IMR-90 (cell line): ENCODE measurements at regions not wholly inside any gene's neighbourhood (a gene's known extent, or its start where the extent isn't known, plus 50 kb on each side); places are given as distances from the start of the nearest gene placed in this dataset.

Source experiments
- ATAC-seq: fragments of 200-7000 bp; cut with Tn5 transposase; 2 replicates; pipeline ENCODE4 v1.9.1; 2020; ENCODE audit warnings: low read depth, mild to moderate bottlenecking, moderate library complexity
- BruUV-seq: library from RNA; stranded (reverse); fragments of 400-500 nt; replicated peaks from 2 replicates; lab custom pipeline; 2021; lab: Mats Ljungman, UMichigan
- CTCF ChIA-PET: fragments of 300-600 bp; formaldehyde crosslinking; extraction: SDS; loops from one replicate; lab custom pipeline; 2021; ENCODE audit warnings: antibody characterized with exemption; lab: Yijun Ruan, JAX
- POLR2A ChIA-PET: fragments of 300-600 bp; sonication (Branson Sonifier 250); formaldehyde crosslinking; loops from one replicate; lab custom pipeline; 2022; ENCODE audit warnings: antibody characterized with exemption; ENCODE audit not compliant: unreplicated experiment; lab: Charles Lee
- DNase-seq: peaks from one replicate; pipeline ENCODE4 v3.0.0; 2013
- H2AFZ ChIP-seq: replicated peaks from 2 replicates; pipeline ENCODE3; 2013; ENCODE audit warnings: low read length, mild to moderate bottlenecking; ENCODE audit not compliant: poor library complexity
- H2AK5ac ChIP-seq: 2 replicates; pipeline ENCODE4 v1.6.1; 2013; ENCODE audit warnings: low read depth, low read length, inconsistent platforms
- H2AK9ac ChIP-seq: replicated peaks from 2 replicates; pipeline ENCODE3; 2013; ENCODE audit warnings: mild to moderate bottlenecking, low read depth, low read length, moderate library complexity; ENCODE audit not compliant: poor library complexity
- H2BK120ac ChIP-seq: 2 replicates; pipeline ENCODE4 v1.6.1; 2013; ENCODE audit warnings: low read depth, low read length, inconsistent platforms
- H2BK15ac ChIP-seq: 3 replicates; pipeline ENCODE4 v1.6.1; 2013; ENCODE audit warnings: low read depth, low read length, inconsistent platforms
- H2BK20ac ChIP-seq: 2 replicates; pipeline ENCODE4 v1.6.1; 2013; ENCODE audit warnings: low read depth, mild to moderate bottlenecking, inconsistent platforms, low read length, moderate library complexity
- H2BK5ac ChIP-seq: 2 replicates; pipeline ENCODE4 v1.6.1; 2013; ENCODE audit warnings: mild to moderate bottlenecking, low read depth, low read length, inconsistent platforms; ENCODE audit not compliant: poor library complexity, severe bottlenecking
- H3K14ac ChIP-seq: replicated peaks from 2 replicates; pipeline ENCODE4 v1.6.1; 2013; ENCODE audit warnings: low read depth, low read length, inconsistent platforms
- H3K18ac ChIP-seq: 2 replicates; pipeline ENCODE4 v1.6.1; 2013; ENCODE audit warnings: low read depth, low read length, control low read depth
- H3K23ac ChIP-seq: 2 replicates; pipeline ENCODE4 v1.6.1; 2013; ENCODE audit warnings: low read depth, low read length, inconsistent platforms
- H3K27ac ChIP-seq: 2 replicates; pipeline ENCODE4 v1.5.1; 2013; ENCODE audit warnings: mild to moderate bottlenecking, control low read depth, low read length; ENCODE audit not compliant: insufficient read depth
- H3K27me3 ChIP-seq: 2 replicates; pipeline ENCODE4 v1.6.1; 2013; ENCODE audit warnings: low read length; ENCODE audit not compliant: control insufficient read depth, insufficient read depth
- H3K36me3 ChIP-seq: 2 replicates; pipeline ENCODE4 v1.6.1; 2013; ENCODE audit warnings: low read length, mixed read lengths; ENCODE audit not compliant: control insufficient read depth, insufficient read depth
- H3K4ac ChIP-seq: 2 replicates; pipeline ENCODE4 v1.6.1; 2013; ENCODE audit warnings: low read depth, low read length, inconsistent platforms
- H3K4me1 ChIP-seq: 2 replicates; pipeline ENCODE4 v1.6.1; 2013; ENCODE audit warnings: low read length, mixed read lengths; ENCODE audit not compliant: control insufficient read depth, insufficient read depth
- H3K4me2 ChIP-seq: 2 replicates; pipeline ENCODE4 v1.6.1; 2013; ENCODE audit warnings: low read depth, mild to moderate bottlenecking, control low read depth, low read length, moderate library complexity
- H3K4me3 ChIP-seq: 2 replicates; pipeline ENCODE4 v1.5.1; 2013; ENCODE audit warnings: low read depth, mild to moderate bottlenecking, control low read depth, low read length, moderate library complexity; ENCODE audit not compliant: insufficient read depth
- H3K56ac ChIP-seq: 2 replicates; pipeline ENCODE4 v1.6.1; 2013; ENCODE audit warnings: low read length, inconsistent platforms; ENCODE audit not compliant: insufficient read depth; ENCODE audit errors: extremely low read depth
- H3K79me1 ChIP-seq, 2 experiments: 2 replicates each; pipeline ENCODE4 v1.6.1; 2013; ENCODE audit warnings: low read length in 2 of 2, inconsistent platforms in 1 of 2, low read depth in 1 of 2
- H3K9ac ChIP-seq: 2 replicates; pipeline ENCODE4 v1.6.1; 2013; ENCODE audit warnings: low read depth, low read length, control low read depth
- H3K9me1 ChIP-seq: 2 replicates; pipeline ENCODE4 v1.6.1; 2013; ENCODE audit warnings: low read length, inconsistent platforms; ENCODE audit not compliant: insufficient read depth
- H3K9me3 ChIP-seq: 2 replicates; pipeline ENCODE4 v1.6.1; 2013; ENCODE audit warnings: low read length; ENCODE audit not compliant: control insufficient read depth, insufficient read depth
- H4K20me1 ChIP-seq: 2 replicates; pipeline ENCODE4 v1.6.1; 2013; ENCODE audit warnings: low read length, inconsistent platforms; ENCODE audit not compliant: insufficient read depth
- H4K5ac ChIP-seq: 2 replicates; pipeline ENCODE4 v1.6.1; 2013; ENCODE audit warnings: mild to moderate bottlenecking, low read depth, low read length, control low read depth
- H4K8ac ChIP-seq, 2 experiments: 2 replicates each; pipeline ENCODE4 v1.6.1; 2013; ENCODE audit warnings: low read depth in 2 of 2, low read length in 2 of 2, control low read depth in 1 of 2, inconsistent platforms in 1 of 2
- H4K91ac ChIP-seq: 2 replicates; pipeline ENCODE4 v1.6.1; 2013; ENCODE audit warnings: low read depth, low read length, inconsistent platforms; ENCODE audit not compliant: insufficient read depth
- CHD1 ChIP-seq: IDR thresholded peaks from 2 replicates; pipeline ENCODE4 v1.6.1; 2012; ENCODE audit warnings: low read depth, low read length, improper control_type of control experiment
- MAZ ChIP-seq: IDR thresholded peaks from 2 replicates; pipeline ENCODE4 v1.6.1; 2012; ENCODE audit warnings: low read depth, mild to moderate bottlenecking, low read length, improper control_type of control experiment, moderate library complexity, borderline replicate concordance
- NFE2L2 ChIP-seq: fragments of 150-350 bp; IDR thresholded peaks from 2 replicates; pipeline ENCODE4 v1.6.1; 2016; ENCODE audit warnings: low read depth, mild to moderate bottlenecking, low read length
- RCOR1 ChIP-seq: IDR thresholded peaks from 2 replicates; pipeline ENCODE4 v1.6.1; 2012; ENCODE audit warnings: mild to moderate bottlenecking, low read length, improper control_type of control experiment; ENCODE audit not compliant: insufficient replicate concordance
- RFX5 ChIP-seq: IDR thresholded peaks from 2 replicates; pipeline ENCODE4 v1.8.0; 2012; ENCODE audit warnings: low read depth, mild to moderate bottlenecking, low read length, moderate library complexity
- WGBS, 2 experiments: methylation state at CpG; one replicate each; pipeline versions ENCODE4 v1.1.5 to v1.1.7; 2013; ENCODE audit warnings: missing lambda C conversion rate in 2 of 2; ENCODE audit not compliant: insufficient read length in 1 of 2; ENCODE audit errors: extremely low coverage in 2 of 2; 5-methylcytosine and 5-hydroxymethylcytosine counted together
- dilution Hi-C: fragments of 300-500 bp; cut with HindIII; formaldehyde crosslinking; loops from one replicate; pipeline ENCODE4 v1.14.3; 2018; ENCODE audit warnings: low sequenced_read_pairs; ENCODE audit not compliant: unreplicated experiment
- in situ Hi-C: fragments of 300-500 bp; cut with MboI; formaldehyde crosslinking; loops from 3 replicates; pipeline ENCODE4 v1.14.3; 2019; ENCODE audit warnings: low sequenced_read_pairs, inconsistent platforms, mixed read lengths
- intact Hi-C: fragments of 100-400 bp; cut with micrococcal nuclease; formaldehyde crosslinking; loops from 2 replicates; pipeline ENCODE4 v1.10.0; 2022
- TF ChIP-seq, protein P1 (sequence below): conservative IDR thresholded peaks from 2 replicates; pipeline ENCODE4 v1.5.1; 2012; ENCODE audit warnings: mild to moderate bottlenecking, low read depth, low read length, improper control_type of control experiment

GRCh38 chr6:109269953-109270517 is 112.2 kb downstream of the CD164 start:
- Histone ChIP-seq H3K9me3 (no peaks in the 10 kb centered on the region), H3K27me3 (peaks cover 4% of the 10 kb centered on the region), H3K14ac (no peak overlapping the region), H3K36me3 (no peaks in the 10 kb centered on the region), H3K56ac (no peak overlapping the region), H3K27ac (no peak overlapping the region), H4K20me1 (no peaks in the 10 kb centered on the region), H2BK120ac (no peak overlapping the region), H4K91ac (no peak overlapping the region), H3K4ac (no peak overlapping the region), H3K4me3 (no peak overlapping the region), H2BK15ac (no peak overlapping the region), H2AFZ (no peak overlapping the region), H3K9ac (no peak overlapping the region), H3K9me1 (no peaks in the 10 kb centered on the region), H2AK9ac (no peak overlapping the region), H3K18ac (no peak overlapping the region), H2BK5ac (no peak overlapping the region), H4K5ac (no peak overlapping the region), H3K79me1 (no peaks in the 10 kb centered on the region), H2AK5ac (no peak overlapping the region), H3K4me2 (no peak overlapping the region), H3K23ac (no peak overlapping the region), H3K4me1 (no peaks in the 10 kb centered on the region), H2BK20ac (no peak overlapping the region), H4K8ac (no peak overlapping the region)
- dilution Hi-C loops (no loop called here), in situ Hi-C loops (no loop called here), intact Hi-C loops (no loop called here)
- BruUV-seq, result no TSS peak
- ATAC-seq, result no peak
- DNase-seq, result no peak
- no peak for TF ChIP-seq MAZ
- TF ChIP-seq RFX5, result no peak
- no peak for TF ChIP-seq RCOR1
- no peak for TF ChIP-seq CHD1
- TF ChIP-seq, protein P1, sequence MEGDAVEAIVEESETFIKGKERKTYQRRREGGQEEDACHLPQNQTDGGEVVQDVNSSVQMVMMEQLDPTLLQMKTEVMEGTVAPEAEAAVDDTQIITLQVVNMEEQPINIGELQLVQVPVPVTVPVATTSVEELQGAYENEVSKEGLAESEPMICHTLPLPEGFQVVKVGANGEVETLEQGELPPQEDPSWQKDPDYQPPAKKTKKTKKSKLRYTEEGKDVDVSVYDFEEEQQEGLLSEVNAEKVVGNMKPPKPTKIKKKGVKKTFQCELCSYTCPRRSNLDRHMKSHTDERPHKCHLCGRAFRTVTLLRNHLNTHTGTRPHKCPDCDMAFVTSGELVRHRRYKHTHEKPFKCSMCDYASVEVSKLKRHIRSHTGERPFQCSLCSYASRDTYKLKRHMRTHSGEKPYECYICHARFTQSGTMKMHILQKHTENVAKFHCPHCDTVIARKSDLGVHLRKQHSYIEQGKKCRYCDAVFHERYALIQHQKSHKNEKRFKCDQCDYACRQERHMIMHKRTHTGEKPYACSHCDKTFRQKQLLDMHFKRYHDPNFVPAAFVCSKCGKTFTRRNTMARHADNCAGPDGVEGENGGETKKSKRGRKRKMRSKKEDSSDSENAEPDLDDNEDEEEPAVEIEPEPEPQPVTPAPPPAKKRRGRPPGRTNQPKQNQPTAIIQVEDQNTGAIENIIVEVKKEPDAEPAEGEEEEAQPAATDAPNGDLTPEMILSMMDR, result no peak
- no peak for TF ChIP-seq NFE2L2
- POLR2A ChIA-PET, result interaction anchor here (0.6 kb wide), 1 partner anchor 73 kb away, joined by 3 read pairs; no protein-coding TSS in a partner anchor
- WGBS, 2 experiments, result 17% methylated on average over 1 of the region's 1 CpG; no CpG with 5 or more reads in 1 of the 2 experiments
- CTCF ChIA-PET, result no interaction called here
